ENCODE measurements at regions not wholly inside any gene's neighbourhood (a gene's known extent, or its start where the extent isn't known, plus 50 kb on each side); places are given as distances from the start of the nearest gene placed in this dataset.
"Not testable (repeated sequence)": the region's sequence is repeated elsewhere in the genome, so short reads cannot be mapped to it uniquely, and the experiment has no call there.

DNA sequence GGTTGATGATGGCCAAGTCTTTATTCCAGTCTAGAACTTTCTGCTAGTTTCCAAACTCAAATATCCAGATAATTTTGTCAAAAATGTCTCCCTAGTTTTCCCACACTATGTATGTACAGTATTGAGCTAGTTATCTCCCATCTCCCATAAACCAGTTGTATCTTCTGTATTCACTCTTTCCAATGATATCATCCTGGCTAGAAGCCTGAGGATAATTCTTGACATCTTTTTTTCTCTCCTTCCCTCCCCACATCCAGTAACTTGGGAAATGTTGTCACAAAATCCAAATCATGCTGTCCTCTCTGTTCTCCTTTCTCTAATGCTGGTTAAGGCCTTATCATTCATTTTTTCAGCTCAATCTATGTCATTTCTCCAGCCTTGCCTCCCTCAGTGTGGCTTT is 553.8 kb upstream of the FANCL start:
- DNase-seq: no peak

DNA sequence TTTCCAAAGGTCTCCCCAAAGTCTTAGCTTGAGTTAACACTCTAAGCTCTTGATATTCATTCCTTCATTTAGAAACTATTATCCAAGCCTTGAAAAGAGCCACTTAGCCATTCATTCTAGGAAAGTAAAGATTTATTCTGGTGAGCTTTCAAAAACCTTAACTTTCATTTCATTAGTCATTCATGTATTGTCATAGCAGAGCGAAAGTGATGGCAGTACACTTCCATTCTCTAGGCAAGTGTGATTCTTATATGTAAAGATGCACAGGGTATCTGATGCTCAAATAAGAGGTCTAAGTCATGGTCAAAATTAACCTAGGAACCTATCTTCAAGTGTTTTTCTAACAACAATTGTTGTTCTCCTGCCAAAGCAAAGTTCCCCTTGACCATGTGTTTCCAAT is 553.0 kb upstream of the FANCL start:
- no peak for DNase-seq

- DNase-seq: no peak
These were observed 547.3 kb upstream of the FANCL start for GRCh38 chr2:58788402-58788801.

- DNase-seq: no peak
These were observed 529.7 kb upstream of the FANCL start for GRCh38 chr2:58770846-58771245.

DNA sequence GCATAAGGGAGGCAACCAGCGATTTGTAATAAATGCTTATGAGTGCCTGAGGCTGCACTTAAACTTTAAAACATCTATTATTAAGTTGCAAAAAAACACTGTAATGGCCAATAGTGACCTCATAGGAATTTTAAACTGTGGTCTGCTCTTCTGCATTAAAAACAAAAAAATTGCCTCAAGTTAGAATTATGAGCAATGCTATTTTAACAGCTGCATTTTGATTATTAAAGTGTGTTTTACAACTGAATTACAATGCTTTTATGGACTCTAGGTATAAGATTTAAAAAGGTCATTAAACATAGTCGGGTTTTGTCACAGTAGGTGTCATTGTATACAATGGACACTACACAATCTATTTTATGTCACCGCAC is 528.7 kb upstream of the FANCL start:
- no peak for DNase-seq

DNA sequence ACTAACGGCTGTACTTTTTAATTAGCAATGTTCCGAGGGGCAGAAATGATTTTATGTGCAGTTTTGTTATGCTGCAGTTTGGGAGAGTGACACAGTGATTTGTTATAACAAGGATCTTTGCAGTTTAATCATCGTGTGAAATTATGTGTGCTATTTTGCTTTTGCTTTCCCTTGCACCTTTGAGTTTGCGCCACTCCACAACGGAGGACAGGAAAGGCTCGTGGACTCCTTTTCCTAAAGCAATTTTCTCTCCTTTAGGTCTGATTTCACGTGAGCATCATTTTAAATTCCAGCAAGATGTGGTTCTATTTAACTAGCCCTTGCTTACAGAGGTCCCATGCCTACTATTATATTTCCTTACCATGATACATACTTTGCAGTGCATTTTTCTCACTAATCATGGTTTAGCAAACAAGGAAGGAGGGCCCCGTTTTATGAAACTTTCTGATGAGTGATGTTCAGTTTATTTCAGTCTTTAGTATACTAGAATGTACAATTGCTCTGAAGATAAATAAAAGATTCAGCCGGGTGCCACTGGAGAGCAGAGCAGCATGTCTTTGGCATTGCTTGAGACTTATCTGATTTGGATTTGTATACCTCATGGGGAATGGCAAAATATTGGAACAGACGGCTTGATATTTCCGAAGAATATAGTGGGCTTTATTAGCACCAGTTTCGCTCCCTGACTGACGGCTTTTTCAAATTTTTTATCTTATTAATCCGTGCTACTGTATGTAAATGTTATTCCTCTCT is 528.2 kb upstream of the FANCL start:
- no peak for DNase-seq

DNA sequence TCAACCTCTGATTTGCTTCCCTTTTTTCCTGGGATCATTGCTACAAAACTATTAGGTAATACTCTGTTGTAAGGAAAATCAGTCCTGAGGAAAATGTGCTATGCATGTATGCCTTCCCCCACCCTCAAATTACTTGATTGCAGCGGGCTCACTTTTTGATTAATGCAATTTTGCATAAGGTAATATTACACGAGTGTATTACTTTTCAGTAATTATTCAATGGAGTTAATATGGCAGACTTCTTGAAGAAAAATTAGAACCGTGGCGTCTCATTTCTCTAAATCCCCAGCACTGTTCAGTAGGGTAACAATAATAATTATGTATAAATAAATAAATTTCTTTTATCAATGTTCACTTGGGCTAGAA is 527.6 kb upstream of the FANCL start:
- DNase-seq: no peak

DNA sequence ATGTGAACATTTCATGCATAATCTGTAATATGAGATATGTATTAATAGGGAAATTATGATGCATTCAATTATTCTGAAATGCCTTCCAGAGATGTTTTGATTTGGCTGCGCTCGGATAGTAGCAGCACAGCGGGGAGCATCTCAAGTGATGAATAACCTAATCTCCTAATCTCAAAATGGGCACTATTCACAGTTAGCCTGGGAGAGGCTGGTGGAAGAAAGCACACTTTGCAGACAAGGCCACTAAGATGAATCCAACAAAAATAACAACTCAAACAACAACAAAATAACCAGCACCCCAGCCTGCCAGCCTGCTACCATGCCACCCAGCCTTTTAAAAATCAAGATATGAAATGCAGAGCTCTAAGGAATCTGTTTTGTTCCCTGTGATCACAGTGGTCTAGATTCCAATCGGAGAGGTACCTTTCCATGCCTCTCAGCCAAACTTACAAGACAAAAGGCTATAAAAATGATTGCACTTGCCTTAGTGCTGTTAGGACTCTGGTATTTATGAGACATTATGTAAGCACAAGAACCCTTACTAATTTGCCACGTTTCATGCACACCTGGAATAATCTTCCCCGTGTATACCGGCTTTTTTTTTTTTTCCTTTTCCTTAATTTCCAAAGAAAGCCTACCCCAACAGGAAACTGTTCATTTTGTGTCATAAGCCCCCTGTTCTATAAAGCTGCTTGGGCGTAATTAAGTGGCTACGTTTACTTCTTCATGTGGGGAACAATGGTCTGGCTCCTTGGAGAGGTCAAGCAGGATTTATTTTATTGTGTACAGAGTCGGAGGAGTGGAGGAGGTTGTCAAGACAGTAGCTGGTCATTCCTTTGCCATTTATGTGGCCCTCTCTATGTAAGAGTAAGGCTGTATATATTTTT is 526.9 kb upstream of the FANCL start:
- DNase-seq: no peak

DNA sequence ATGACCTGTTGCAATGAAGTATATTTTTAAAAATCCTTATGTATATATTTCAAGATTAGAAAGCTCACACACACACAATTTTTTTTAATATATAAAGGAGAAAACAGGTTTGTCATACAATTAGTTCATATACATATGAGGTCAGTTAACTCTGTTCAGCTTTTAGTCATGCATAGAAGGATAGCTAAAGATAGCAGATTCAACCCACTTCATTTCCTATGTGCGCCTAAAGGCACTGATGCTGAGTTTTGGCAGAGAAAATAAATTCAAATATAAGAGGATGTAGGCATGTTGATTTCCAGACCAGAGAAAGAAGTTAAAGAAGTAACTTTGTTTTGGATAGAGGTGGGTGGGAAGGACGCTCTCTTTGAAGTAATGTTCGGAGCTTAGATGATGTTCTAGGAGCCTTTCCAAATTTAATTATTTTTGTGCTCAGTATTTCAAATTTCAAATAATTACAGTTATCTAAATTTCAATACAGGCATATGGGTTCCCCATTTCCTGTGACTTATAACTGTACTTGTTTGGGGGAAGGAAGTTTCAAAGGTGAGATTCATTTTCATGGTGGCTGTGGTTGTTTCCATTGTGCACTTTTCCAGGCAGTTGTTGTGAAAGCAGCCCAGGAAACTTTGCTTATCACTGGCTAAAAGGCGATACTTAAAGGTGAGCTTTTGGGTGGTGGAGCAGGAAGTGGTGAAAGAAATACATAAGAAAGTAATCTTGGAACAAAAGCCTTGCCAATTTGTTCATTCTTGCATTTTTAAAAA is 523.4 kb upstream of the FANCL start:
- DNase-seq: no peak

- peak; percentile 7 to 27 for DNase-seq
These were observed 521.2 kb upstream of the FANCL start for GRCh38 chr2:58762176-58762781.

- DNase-seq: no peak
These were observed 516.8 kb upstream of the FANCL start for GRCh38 chr2:58757971-58758370.

- no peak for DNase-seq
These were observed 515.2 kb upstream of the FANCL start for GRCh38 chr2:58756336-58756735.

DNA sequence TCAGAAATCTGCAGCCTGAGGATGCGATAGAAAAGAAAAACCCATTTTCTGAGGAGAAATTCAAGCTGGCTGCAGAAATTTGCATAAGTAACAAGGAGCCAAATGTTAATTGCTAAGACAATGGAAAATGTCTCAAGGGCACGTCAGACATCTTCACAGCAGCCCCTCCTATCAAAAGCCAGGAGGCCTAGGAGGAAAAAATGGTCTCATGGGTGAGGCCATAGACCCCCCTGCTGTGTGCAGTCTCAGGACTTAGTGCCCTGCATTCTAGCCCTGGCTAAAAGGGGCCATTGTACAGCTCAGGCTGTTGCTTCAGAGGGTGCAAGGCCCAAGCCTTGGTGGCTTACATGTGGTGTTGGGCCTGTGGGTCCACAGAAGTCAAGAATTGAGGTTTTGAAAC is 511.4 kb upstream of the FANCL start:
- DNase-seq: not testable (repeated sequence)

DNA sequence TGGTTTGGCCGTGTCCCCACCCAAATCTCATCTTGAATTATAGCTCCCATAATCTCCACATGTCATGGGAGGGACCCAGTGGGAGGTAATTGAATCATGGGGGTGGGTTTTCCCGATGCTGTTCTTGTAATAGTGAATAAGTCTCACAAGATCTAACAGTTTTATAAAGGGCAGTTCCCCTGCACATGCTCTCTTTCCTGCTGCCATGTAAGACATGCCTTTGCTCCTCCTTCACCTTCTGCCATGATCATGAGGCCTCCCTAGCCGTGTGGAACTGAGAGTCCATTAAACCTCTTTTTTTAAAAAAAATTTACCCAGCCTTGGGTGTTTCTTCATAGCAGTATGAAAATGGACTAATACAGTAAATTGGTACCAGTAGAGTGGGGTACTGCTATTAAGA is 510.6 kb upstream of the FANCL start:
- DNase-seq: not testable (repeated sequence)

DNA sequence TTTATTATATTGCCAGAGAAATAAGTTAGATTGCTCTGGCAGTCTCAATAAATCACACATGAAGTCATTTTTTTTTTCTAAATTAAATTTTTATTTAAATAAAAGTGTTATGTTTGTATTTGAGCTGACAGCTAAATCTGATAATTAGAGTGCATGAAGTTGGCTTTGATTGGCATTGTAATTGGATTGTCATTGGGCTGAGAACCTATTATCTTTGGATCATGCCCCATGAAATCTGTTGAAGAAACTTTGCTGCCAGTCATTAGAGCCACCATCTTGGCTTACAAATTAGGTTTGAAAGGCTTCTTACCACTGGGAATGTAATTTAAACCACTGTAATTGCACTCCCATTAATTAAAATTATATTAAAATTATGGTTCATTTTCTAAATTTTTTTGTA is 507.9 kb upstream of the FANCL start:
- DNase-seq: no peak

- DNase-seq: not testable (repeated sequence)
These were observed 504.2 kb upstream of the FANCL start for GRCh38 chr2:58745334-58745733.

- DNase-seq: no peak
These were observed 499.3 kb upstream of the FANCL start for GRCh38 chr2:58740426-58740825.

GRCh38 chr2:58739033-58739432 is 497.9 kb upstream of the FANCL start:
- DNase-seq: no peak

GRCh38 chr2:58734365-58734764 is 493.2 kb upstream of the FANCL start:
- no peak for DNase-seq

- no peak for DNase-seq
These were observed 491.9 kb upstream of the FANCL start for GRCh38 chr2:58732999-58733398.

DNA sequence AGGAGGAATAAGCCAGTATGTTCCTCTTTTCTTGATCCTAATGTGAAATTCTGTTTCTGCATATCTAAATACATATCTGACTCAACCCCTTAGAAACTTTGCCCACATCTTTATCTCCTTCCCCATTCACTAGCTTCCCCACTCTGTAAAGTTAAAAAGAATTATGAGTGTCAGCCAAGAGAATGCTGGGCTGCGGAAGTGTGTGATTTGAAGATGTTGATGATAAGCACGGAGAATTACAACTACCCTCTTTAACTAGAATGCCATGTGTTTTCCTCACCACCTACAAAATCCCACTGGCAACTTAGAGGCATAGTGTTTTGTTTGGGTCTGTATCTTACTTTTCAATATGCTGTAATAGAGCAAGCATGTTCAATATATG is 490.4 kb upstream of the FANCL start:
- DNase-seq: no peak

DNA sequence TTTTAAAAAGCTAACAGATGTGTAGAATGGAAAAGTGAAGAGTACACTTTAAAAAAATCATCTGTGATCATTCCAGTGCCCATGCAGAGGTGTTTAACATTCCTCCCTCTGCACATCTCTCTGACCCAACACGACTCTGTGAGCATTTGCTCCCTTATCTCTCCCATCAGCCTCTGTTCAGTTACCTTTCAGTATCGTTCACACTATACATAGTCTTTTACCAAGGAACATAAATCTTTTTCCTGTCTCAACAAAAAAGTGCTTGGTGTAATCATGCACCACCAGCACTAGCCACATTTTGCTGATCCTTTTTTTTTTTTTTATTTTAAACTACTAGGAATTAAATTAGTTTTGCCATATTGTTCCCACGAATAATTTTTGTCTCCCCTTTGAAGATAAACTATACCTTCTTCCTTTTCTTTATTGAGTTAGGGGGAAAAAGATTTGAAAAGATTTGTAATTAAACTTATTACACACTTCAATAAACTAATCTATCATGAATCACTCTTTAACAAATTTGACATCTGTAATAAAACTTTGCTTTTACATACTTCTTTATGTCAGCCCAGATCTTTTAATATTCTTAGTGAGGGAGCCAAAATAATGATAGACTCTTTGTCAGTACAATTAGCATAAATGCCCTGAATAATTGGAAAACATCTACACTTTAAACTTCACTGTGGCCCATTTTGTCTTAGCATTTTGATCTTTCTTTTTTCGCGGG is 489.8 kb upstream of the FANCL start:
- no peak for DNase-seq
